K562 (cell line): ENCODE measurements at regions not wholly inside any gene's neighbourhood (a gene's known extent, or its start where the extent isn't known, plus 50 kb on each side); places are given as distances from the start of the nearest gene placed in this dataset.

ENCODE experiments used
- BRCA1 ChIP-seq, 2 experiments: fragments of 450-650 bp in 1 of 2; sonication (generic) in 1 of 2; formaldehyde crosslinking in 1 of 2; IDR thresholded peaks; 2 replicates each; pipeline versions ENCODE4 v1.5.0 to v1.6.1; 2017 to 2020; ENCODE audit warnings: mild to moderate bottlenecking in 1 of 2, missing genetic modification reagents in 1 of 2
- CC2D1A ChIP-seq: fragments of 450-650 bp; IDR thresholded peaks from 2 replicates; pipeline ENCODE4 v1.6.1; 2017; ENCODE audit warnings: mild to moderate bottlenecking
- FOS ChIP-seq: IDR thresholded peaks from 3 replicates; pipeline ENCODE4 v1.6.1; 2011; ENCODE audit not compliant: insufficient read length; ENCODE audit errors: extremely low read depth
- NR2C2 ChIP-seq, 2 experiments: fragments of 200-800 bp in 1 of 2; sonication (Bioruptor generic) in 1 of 2; sonication (generic) in 1 of 2; formaldehyde crosslinking in 1 of 2; IDR thresholded peaks; 2 replicates each; pipeline versions ENCODE4 v1.6.1 to v1.8.0; 2016 to 2022; ENCODE audit warnings: mild to moderate bottlenecking in 1 of 2, missing compliant biosample characterization in 1 of 2, missing genetic modification characterization in 1 of 2, missing genetic modification reagents in 1 of 2
- POLR2A ChIP-seq: fragments of 450-650 bp; conservative IDR thresholded peaks from 2 replicates; pipeline ENCODE4 v1.6.1; 2016
- YY1 ChIP-seq, 3 experiments: IDR thresholded peaks; 2 replicates each; pipeline ENCODE4 v1.6.1; 2011; ENCODE audit warnings: low read length in 2 of 3, mild to moderate bottlenecking in 2 of 3, moderate library complexity in 2 of 3, borderline replicate concordance in 1 of 3, control low read depth in 1 of 3, low read depth in 1 of 3; ENCODE audit not compliant: insufficient read depth in 3 of 3, insufficient replicate concordance in 2 of 3, control insufficient read depth in 1 of 3, insufficient read length in 1 of 3; ENCODE audit errors: extremely low read depth in 1 of 3
- TF ChIP-seq, protein P1 (sequence below), 3 experiments: fragments of 200-800 bp in 1 of 3; fragments of 250-450 bp in 1 of 3; fragments of 450-650 bp in 1 of 3; sonication (Bioruptor Pico) in 1 of 3; sonication (Bioruptor generic) in 1 of 3; formaldehyde crosslinking in 1 of 3; IDR thresholded peaks; 2 replicates each; pipeline versions ENCODE4 v1.6.1 to v1.8.0; 2016 to 2022; ENCODE audit warnings: mild to moderate bottlenecking in 2 of 3, missing genetic modification characterization in 2 of 3, missing compliant biosample characterization in 1 of 3, moderate library complexity in 1 of 3
- TF ChIP-seq, protein P2 (sequence below), 3 experiments: IDR thresholded peaks in 2 of 3; conservative IDR thresholded peaks in 1 of 3; 2 replicates each; pipeline ENCODE4 v1.5.1; 2011 to 2012; ENCODE audit warnings: low read length in 3 of 3, mild to moderate bottlenecking in 3 of 3, control low read depth in 2 of 3, improper control_type of control experiment in 1 of 3, inconsistent platforms in 1 of 3, low read depth in 1 of 3, mixed read lengths in 1 of 3, moderate library complexity in 1 of 3; ENCODE audit not compliant: insufficient read depth in 2 of 3

DNA sequence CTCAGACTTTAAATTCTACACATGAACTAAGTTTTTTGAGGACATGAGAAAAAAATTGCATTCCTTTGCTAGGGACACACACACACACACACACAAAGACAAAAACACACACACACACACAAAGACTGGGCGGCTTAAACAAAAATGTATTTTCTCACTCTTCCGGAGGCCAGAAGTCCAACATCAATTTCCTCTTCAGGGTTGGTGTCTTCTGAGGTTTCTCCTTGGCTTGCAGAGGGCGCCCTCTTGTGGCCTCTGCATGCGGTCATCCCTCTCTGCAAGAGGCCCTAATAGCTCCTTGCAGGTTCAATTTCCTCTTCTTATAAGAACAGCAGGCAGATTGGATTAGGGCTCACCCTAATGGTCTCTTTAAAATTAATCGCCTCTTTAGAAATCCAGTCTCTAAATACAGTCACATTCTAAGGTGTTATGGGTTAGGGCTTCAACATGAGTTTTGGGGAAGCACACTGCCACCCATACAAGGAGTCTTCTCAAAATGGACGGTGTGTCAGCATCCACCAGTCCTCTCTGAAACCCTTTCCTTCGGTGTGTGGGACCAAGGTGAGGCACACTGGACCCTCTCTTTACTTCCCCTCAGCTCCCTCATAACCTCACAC lies 61.4 kb downstream of the GPR6 start:
- no peak for TF ChIP-seq NR2C2 (CRISPR knock-in tag; IDR thresholded peaks at IDR 0.05)
- no peak for TF ChIP-seq NR2C2 (tag; IDR thresholded peaks at IDR 0.05)
- TF ChIP-seq, protein P1, sequence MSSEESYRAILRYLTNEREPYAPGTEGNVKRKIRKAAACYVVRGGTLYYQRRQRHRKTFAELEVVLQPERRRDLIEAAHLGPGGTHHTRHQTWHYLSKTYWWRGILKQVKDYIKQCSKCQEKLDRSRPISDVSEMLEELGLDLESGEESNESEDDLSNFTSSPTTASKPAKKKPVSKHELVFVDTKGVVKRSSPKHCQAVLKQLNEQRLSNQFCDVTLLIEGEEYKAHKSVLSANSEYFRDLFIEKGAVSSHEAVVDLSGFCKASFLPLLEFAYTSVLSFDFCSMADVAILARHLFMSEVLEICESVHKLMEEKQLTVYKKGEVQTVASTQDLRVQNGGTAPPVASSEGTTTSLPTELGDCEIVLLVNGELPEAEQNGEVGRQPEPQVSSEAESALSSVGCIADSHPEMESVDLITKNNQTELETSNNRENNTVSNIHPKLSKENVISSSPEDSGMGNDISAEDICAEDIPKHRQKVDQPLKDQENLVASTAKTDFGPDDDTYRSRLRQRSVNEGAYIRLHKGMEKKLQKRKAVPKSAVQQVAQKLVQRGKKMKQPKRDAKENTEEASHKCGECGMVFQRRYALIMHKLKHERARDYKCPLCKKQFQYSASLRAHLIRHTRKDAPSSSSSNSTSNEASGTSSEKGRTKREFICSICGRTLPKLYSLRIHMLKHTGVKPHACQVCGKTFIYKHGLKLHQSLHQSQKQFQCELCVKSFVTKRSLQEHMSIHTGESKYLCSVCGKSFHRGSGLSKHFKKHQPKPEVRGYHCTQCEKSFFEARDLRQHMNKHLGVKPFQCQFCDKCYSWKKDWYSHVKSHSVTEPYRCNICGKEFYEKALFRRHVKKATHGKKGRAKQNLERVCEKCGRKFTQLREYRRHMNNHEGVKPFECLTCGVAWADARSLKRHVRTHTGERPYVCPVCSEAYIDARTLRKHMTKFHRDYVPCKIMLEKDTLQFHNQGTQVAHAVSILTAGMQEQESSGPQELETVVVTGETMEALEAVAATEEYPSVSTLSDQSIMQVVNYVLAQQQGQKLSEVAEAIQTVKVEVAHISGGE (CRISPR knock-in tag; IDR thresholded peaks at IDR 0.05) = no peak
- TF ChIP-seq FOS = no peak
- no peak for TF ChIP-seq YY1 (IDR thresholded peaks at IDR 0.05; ENCODE audit: borderline replicate concordance in 1 of 3, control insufficient read depth in 1 of 3, extremely low read depth in 1 of 3, insufficient read depth in 3 of 3, insufficient read length in 1 of 3, insufficient replicate concordance in 2 of 3, low read depth in 1 of 3, low read length in 2 of 3)
- TF ChIP-seq, protein P2, sequence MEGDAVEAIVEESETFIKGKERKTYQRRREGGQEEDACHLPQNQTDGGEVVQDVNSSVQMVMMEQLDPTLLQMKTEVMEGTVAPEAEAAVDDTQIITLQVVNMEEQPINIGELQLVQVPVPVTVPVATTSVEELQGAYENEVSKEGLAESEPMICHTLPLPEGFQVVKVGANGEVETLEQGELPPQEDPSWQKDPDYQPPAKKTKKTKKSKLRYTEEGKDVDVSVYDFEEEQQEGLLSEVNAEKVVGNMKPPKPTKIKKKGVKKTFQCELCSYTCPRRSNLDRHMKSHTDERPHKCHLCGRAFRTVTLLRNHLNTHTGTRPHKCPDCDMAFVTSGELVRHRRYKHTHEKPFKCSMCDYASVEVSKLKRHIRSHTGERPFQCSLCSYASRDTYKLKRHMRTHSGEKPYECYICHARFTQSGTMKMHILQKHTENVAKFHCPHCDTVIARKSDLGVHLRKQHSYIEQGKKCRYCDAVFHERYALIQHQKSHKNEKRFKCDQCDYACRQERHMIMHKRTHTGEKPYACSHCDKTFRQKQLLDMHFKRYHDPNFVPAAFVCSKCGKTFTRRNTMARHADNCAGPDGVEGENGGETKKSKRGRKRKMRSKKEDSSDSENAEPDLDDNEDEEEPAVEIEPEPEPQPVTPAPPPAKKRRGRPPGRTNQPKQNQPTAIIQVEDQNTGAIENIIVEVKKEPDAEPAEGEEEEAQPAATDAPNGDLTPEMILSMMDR (IDR thresholded peaks at IDR 0.05 in 2 of 3, conservative IDR thresholded peaks at IDR 0.05 in 1 of 3; ENCODE audit: insufficient read depth in 2 of 3, low read depth in 1 of 3, low read length in 3 of 3) = peak; percentile 90 to 94 (median 90)
- TF ChIP-seq CC2D1A = 0 out of 2 replicates have a peak, but pooled peaks have one; percentile 42
- no peak for TF ChIP-seq POLR2A
- TF ChIP-seq BRCA1 (IDR thresholded peaks at IDR 0.05) = no peak
- no peak for TF ChIP-seq BRCA1 (CRISPR knock-in tag; IDR thresholded peaks at IDR 0.05)
